ENCODE measurements at regions not wholly inside any gene's neighbourhood (a gene's known extent, or its start where the extent isn't known, plus 50 kb on each side); places are given as distances from the start of the nearest gene placed in this dataset.
A peak's percentile ranks its signal among the peaks of the same experiment; 100 is the strongest.

GRCh38 chr10:30127120-30127541 is 67.7 kb upstream of the JCAD start:
- no peaks in the 10 kb centered on the region for H3K4me1 Mint-ChIP-seq (ENCODE audit: low read depth, unreplicated experiment)
- no peaks in the 10 kb centered on the region for H3K27me3 Mint-ChIP-seq (ENCODE audit: unreplicated experiment)
- H3K27ac Mint-ChIP-seq (ENCODE audit: unreplicated experiment) = no peak overlapping the region
- no peaks in the 10 kb centered on the region for H3K36me3 Mint-ChIP-seq (ENCODE audit: unreplicated experiment)
- H3K9me3 Mint-ChIP-seq (ENCODE audit: unreplicated experiment) = no peaks in the 10 kb centered on the region
- TF ChIP-seq CTCF (IDR thresholded peaks at IDR 0.05; ENCODE audit: partially characterized antibody, unreplicated experiment) = no peak
- no peak overlapping the region for H3K4me3 Mint-ChIP-seq (ENCODE audit: unreplicated experiment)
- no peak for DNase-seq

GRCh38 chr10:30125496-30125895 is 66.1 kb upstream of the JCAD start:
- Mint-ChIP-seq H3K4me3 (ENCODE audit: unreplicated experiment) (no peak overlapping the region), H3K36me3 (ENCODE audit: unreplicated experiment) (no peaks in the 10 kb centered on the region), H3K4me1 (ENCODE audit: low read depth, unreplicated experiment) (no peaks in the 10 kb centered on the region), H3K27me3 (ENCODE audit: unreplicated experiment) (no peaks in the 10 kb centered on the region), H3K27ac (ENCODE audit: unreplicated experiment) (no peak overlapping the region), H3K9me3 (ENCODE audit: unreplicated experiment) (peaks cover 2% of the 10 kb centered on the region)
- TF ChIP-seq CTCF (IDR thresholded peaks at IDR 0.05; ENCODE audit: partially characterized antibody, unreplicated experiment) = no peak
- DNase-seq = no peak

GRCh38 chr10:30124704-30125103 is 65.3 kb upstream of the JCAD start:
- no peaks in the 10 kb centered on the region for H3K36me3 Mint-ChIP-seq (ENCODE audit: unreplicated experiment)

GRCh38 chr10:30121401-30121800 is 62.0 kb upstream of the JCAD start:
- Mint-ChIP-seq H3K36me3 (ENCODE audit: unreplicated experiment) (no peaks in the 10 kb centered on the region), H3K4me3 (ENCODE audit: unreplicated experiment) (no peak overlapping the region), H3K4me1 (ENCODE audit: low read depth, unreplicated experiment) (no peaks in the 10 kb centered on the region), H3K27ac (ENCODE audit: unreplicated experiment) (no peak overlapping the region), H3K27me3 (ENCODE audit: unreplicated experiment) (no peaks in the 10 kb centered on the region), H3K9me3 (ENCODE audit: unreplicated experiment) (peaks cover 2% of the 10 kb centered on the region)
- TF ChIP-seq CTCF (IDR thresholded peaks at IDR 0.05; ENCODE audit: partially characterized antibody, unreplicated experiment) = no peak
- no peak for DNase-seq

More at GRCh38 chr10:30124704-30125103, 65.3 kb upstream of the JCAD start:
- Mint-ChIP-seq H3K4me3 (ENCODE audit: unreplicated experiment) (no peak overlapping the region), H3K4me1 (ENCODE audit: low read depth, unreplicated experiment) (no peaks in the 10 kb centered on the region), H3K9me3 (ENCODE audit: unreplicated experiment) (peaks cover 2% of the 10 kb centered on the region), H3K27me3 (ENCODE audit: unreplicated experiment) (no peaks in the 10 kb centered on the region), H3K27ac (ENCODE audit: unreplicated experiment) (no peak overlapping the region)
- DNase-seq = no peak
- no peak for TF ChIP-seq CTCF (IDR thresholded peaks at IDR 0.05; ENCODE audit: partially characterized antibody, unreplicated experiment)

- H3K27ac Mint-ChIP-seq (ENCODE audit: unreplicated experiment) = no peak overlapping the region
- peaks cover 3% of the 10 kb centered on the region for H3K4me1 Mint-ChIP-seq (ENCODE audit: low read depth, unreplicated experiment)
- peaks cover 2% of the 10 kb centered on the region for H3K9me3 Mint-ChIP-seq (ENCODE audit: unreplicated experiment)
- H3K36me3 Mint-ChIP-seq (ENCODE audit: unreplicated experiment) = no peaks in the 10 kb centered on the region
- no peaks in the 10 kb centered on the region for H3K27me3 Mint-ChIP-seq (ENCODE audit: unreplicated experiment)
- DNase-seq = no peak
- peak; percentile 12 for TF ChIP-seq CTCF (IDR thresholded peaks at IDR 0.05; ENCODE audit: partially characterized antibody, unreplicated experiment)
- H3K4me3 Mint-ChIP-seq (ENCODE audit: unreplicated experiment) = no peak overlapping the region
Observed at GRCh38 chr10:30118590-30118989, 59.2 kb upstream of the JCAD start.
